ENCODE measurements at regions not wholly inside any gene's neighbourhood (a gene's known extent, or its start where the extent isn't known, plus 50 kb on each side); places are given as distances from the start of the nearest gene placed in this dataset.

GRCh38 chr9:95764533-95765319, 110.8 kb upstream of the ERCC6L2 start:
- DNase-seq (ENCODE audit: low read depth, low spot score): no peak
- in situ Hi-C loops (cut with HindIII; ENCODE audit: low sequenced_read_pairs): no loop called here
- no peak for TF ChIP-seq CTCF (IDR thresholded peaks at IDR 0.05; ENCODE audit: low read depth, low read length)
- H3K4me3 ChIP-seq (ENCODE audit: low read depth, low read length): no peak overlapping the region

GRCh38 chr9:95763983-95764382, 111.5 kb upstream of the ERCC6L2 start:
- no peak overlapping the region for H3K4me3 ChIP-seq (ENCODE audit: low read depth, low read length)
- no peak for DNase-seq (ENCODE audit: low read depth, low spot score)
- TF ChIP-seq CTCF (IDR thresholded peaks at IDR 0.05; ENCODE audit: low read depth, low read length): no peak
- in situ Hi-C loops (cut with HindIII; ENCODE audit: low sequenced_read_pairs): no loop called here

- H3K4me3 ChIP-seq (ENCODE audit: low read depth, low read length): no peak overlapping the region
- DNase-seq (ENCODE audit: low read depth, low spot score): no peak
- no peak for TF ChIP-seq CTCF (IDR thresholded peaks at IDR 0.05; ENCODE audit: low read depth, low read length)
- in situ Hi-C loops (cut with HindIII; ENCODE audit: low sequenced_read_pairs): no loop called here
Observed at GRCh38 chr9:95763006-95763405, 112.5 kb upstream of the ERCC6L2 start.

- DNase-seq (ENCODE audit: low read depth, low spot score): no peak
- no peak for TF ChIP-seq CTCF (IDR thresholded peaks at IDR 0.05; ENCODE audit: low read depth, low read length)
- no peak overlapping the region for H3K4me3 ChIP-seq (ENCODE audit: low read depth, low read length)
- in situ Hi-C loops (cut with HindIII; ENCODE audit: low sequenced_read_pairs): no loop called here
Observed at GRCh38 chr9:95762322-95762721, 113.2 kb upstream of the ERCC6L2 start.

- no peak for TF ChIP-seq CTCF (IDR thresholded peaks at IDR 0.05; ENCODE audit: low read depth, low read length)
- DNase-seq (ENCODE audit: low read depth, low spot score): no peak
- no peak overlapping the region for H3K4me3 ChIP-seq (ENCODE audit: low read depth, low read length)
- in situ Hi-C loops (cut with HindIII; ENCODE audit: low sequenced_read_pairs): no loop called here
Observed at GRCh38 chr9:95760791-95761190, 114.7 kb upstream of the ERCC6L2 start.

- H3K4me3 ChIP-seq (ENCODE audit: low read depth, low read length): no peak overlapping the region
- no peak for DNase-seq (ENCODE audit: low read depth, low spot score)
- no peak for TF ChIP-seq CTCF (IDR thresholded peaks at IDR 0.05; ENCODE audit: low read depth, low read length)
- in situ Hi-C loops (cut with HindIII; ENCODE audit: low sequenced_read_pairs): no loop called here
Observed at GRCh38 chr9:95757439-95757838, 118.1 kb upstream of the ERCC6L2 start.

All from astrocyte of the spinal cord (primary cell).